ENCODE measurements at regions not wholly inside any gene's neighbourhood (a gene's known extent, or its start where the extent isn't known, plus 50 kb on each side); places are given as distances from the start of the nearest gene placed in this dataset.

- DNase-seq, result peak; percentile 18
Observed at GRCh38 chr10:88110822-88111221, 247.4 kb downstream of the PTEN start.

GRCh38 chr10:88111294-88111693 lies 247.9 kb downstream of the PTEN start:
- no peak for DNase-seq

GRCh38 chr10:88113232-88113631 lies 249.8 kb downstream of the PTEN start:
- DNase-seq, result no peak

GRCh38 chr10:88113657-88114272 lies 250.3 kb downstream of the PTEN start:
- DNase-seq, result no peak

- DNase-seq, result peak; percentile 43
Observed at GRCh38 chr10:88114368-88114767, 250.9 kb downstream of the PTEN start.

- no peak for DNase-seq
Observed at GRCh38 chr10:88115407-88115806, 252.0 kb downstream of the PTEN start.

GRCh38 chr10:88115968-88116367 lies 252.5 kb downstream of the PTEN start:
- DNase-seq, result peak; percentile 68

- peak; percentile 73 for DNase-seq
Observed at GRCh38 chr10:88116481-88116880, 253.1 kb downstream of the PTEN start.

- no peak for DNase-seq
Observed at GRCh38 chr10:88116971-88117626, 253.7 kb downstream of the PTEN start.

- DNase-seq, result no peak
Observed at GRCh38 chr10:88117869-88118632, 254.6 kb downstream of the PTEN start.

- DNase-seq, result no peak
Observed at GRCh38 chr10:88118729-88119128, 255.3 kb downstream of the PTEN start.

- no peak for DNase-seq
Observed at GRCh38 chr10:88119160-88119559, 255.7 kb downstream of the PTEN start.

- no peak for DNase-seq
Observed at GRCh38 chr10:88120075-88120474, 256.6 kb downstream of the PTEN start.

- DNase-seq, result no peak
Observed at GRCh38 chr10:88120599-88121333, 257.3 kb downstream of the PTEN start.

- DNase-seq, result no peak
Observed at GRCh38 chr10:88121361-88121760, 257.9 kb downstream of the PTEN start.

- no peak for DNase-seq
Observed at GRCh38 chr10:88122145-88122544, 258.7 kb downstream of the PTEN start.

GRCh38 chr10:88122576-88122975 lies 259.2 kb downstream of the PTEN start:
- no peak for DNase-seq

- no peak for DNase-seq
Observed at GRCh38 chr10:88125766-88126165, 262.3 kb downstream of the PTEN start.

- DNase-seq, result no peak
Observed at GRCh38 chr10:88126699-88127098, 263.3 kb downstream of the PTEN start.

- DNase-seq, result no peak
Observed at GRCh38 chr10:88127269-88127668, 263.8 kb downstream of the PTEN start.

GRCh38 chr10:88127766-88128165 lies 264.3 kb downstream of the PTEN start:
- DNase-seq, result no peak

- DNase-seq, result no peak
Observed at GRCh38 chr10:88129013-88129412, 265.6 kb downstream of the PTEN start.

GRCh38 chr10:88130912-88131311 lies 267.5 kb downstream of the PTEN start:
- no peak for DNase-seq

Data from EL (cell line).